Kidney (tissue), 13 donors: ENCODE measurements at regions not wholly inside any gene's neighbourhood (a gene's known extent, or its start where the extent isn't known, plus 50 kb on each side); places are given as distances from the start of the nearest gene placed in this dataset.

Experiments used
- DNase-seq, 5 donors: peaks; one replicate each; pipeline ENCODE4 v3.0.0-alpha.2; 2013 to 2020
- FAIRE-seq: peaks from 2 replicates; lab custom pipeline; 2012; peaks lifted over from hg19 to GRCh38; lab: Jason Lieb, UNC
- H3K27ac ChIP-seq, 2 donors: one replicate each; pipeline ENCODE4 v1.7.0; 2013; ENCODE audit warnings: low read depth in 2 of 2, low read length in 2 of 2, inconsistent platforms in 1 of 2
- H3K27me3 ChIP-seq: one replicate; pipeline ENCODE4 v1.7.1; 2013; ENCODE audit warnings: low read length, inconsistent platforms; ENCODE audit not compliant: control insufficient read depth, insufficient read depth
- H3K36me3 ChIP-seq, 3 donors: one replicate each; pipeline versions ENCODE4 v1.7.0 to v1.7.1; 2013; ENCODE audit warnings: low read length in 3 of 3, control low read depth in 1 of 3, inconsistent platforms in 1 of 3; ENCODE audit not compliant: insufficient read depth in 3 of 3, control insufficient read depth in 2 of 3
- H3K4me1 ChIP-seq, 3 donors: one replicate each; pipeline versions ENCODE4 v1.7.0 to v1.7.1; 2013; ENCODE audit warnings: low read length in 3 of 3, inconsistent platforms in 1 of 3, low read depth in 1 of 3; ENCODE audit not compliant: control insufficient read depth in 2 of 3, insufficient read depth in 2 of 3
- H3K4me3 ChIP-seq, 3 donors: one replicate each; pipeline versions ENCODE4 v1.7.0 to v1.8.1; 2013; ENCODE audit warnings: low read length in 3 of 3, control low read depth in 1 of 3, inconsistent platforms in 1 of 3
- H3K9ac ChIP-seq, 3 donors: one replicate each; pipeline versions ENCODE4 v1.7.0 to v1.7.1; 2013; ENCODE audit warnings: low read length in 3 of 3, control low read depth in 1 of 3, inconsistent platforms in 1 of 3
- H3K9me3 ChIP-seq, 3 donors: one replicate each; pipeline versions ENCODE4 v1.7.0 to v1.7.1; 2013; ENCODE audit warnings: low read length in 3 of 3, control low read depth in 1 of 3, inconsistent platforms in 1 of 3; ENCODE audit not compliant: control insufficient read depth in 2 of 3, insufficient read depth in 1 of 3
- intact Hi-C: fragments of 100-400 bp; cut with DNase I; formaldehyde crosslinking; loops from one replicate; pipeline ENCODE4 v1.11.1; 2022
- TF ChIP-seq, protein P1 (sequence below): IDR thresholded peaks from 3 replicates; pipeline ENCODE4 v1.5.1; 2012; ENCODE audit warnings: mild to moderate bottlenecking, moderate library complexity, borderline replicate concordance; ENCODE audit not compliant: insufficient read depth; ENCODE audit errors: extremely low read depth
- donor health status: control.
- donor health status: control.
- donor health status: control.
- donor health status: control.
- donor health status: control.
- donor health status: DM: yes; HTN: yes; CAD: no.
- donor health status: Normal renal cell carcinoma (clear cell type).

DNA sequence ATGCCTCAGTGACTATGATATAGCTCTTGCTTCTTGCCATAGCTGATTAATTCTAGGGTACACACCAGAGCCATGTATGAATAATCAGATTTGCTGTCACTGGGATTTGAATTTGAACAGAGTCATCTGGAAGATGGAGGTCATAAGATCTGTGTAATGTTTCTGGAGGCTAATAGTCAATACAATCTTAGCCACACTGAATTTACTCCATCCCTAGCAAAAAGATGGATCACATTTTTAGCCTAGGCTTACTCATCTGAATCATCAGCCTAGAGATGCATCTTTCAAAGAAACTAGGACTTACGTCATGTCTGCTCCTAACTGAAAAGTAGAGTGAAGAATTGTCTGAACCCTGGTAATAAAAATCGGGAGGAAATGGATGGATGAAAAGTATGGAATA is 142.3 kb upstream of the ZNF804B start:
- FAIRE-seq: no peak
- no peaks in the 10 kb centered on the region for H3K4me1 ChIP-seq

GRCh38 chr7:88615336-88615735 is 144.2 kb upstream of the ZNF804B start:
- Histone ChIP-seq H3K27ac (no peak overlapping the region), H3K9ac (no peak overlapping the region), H3K27me3 (no peaks in the 10 kb centered on the region), H3K9me3 (no peaks in the 10 kb centered on the region), H3K4me1 (no peaks in the 10 kb centered on the region), H3K4me3 (no peak overlapping the region), H3K36me3 (no peaks in the 10 kb centered on the region)
- TF ChIP-seq, protein P1, sequence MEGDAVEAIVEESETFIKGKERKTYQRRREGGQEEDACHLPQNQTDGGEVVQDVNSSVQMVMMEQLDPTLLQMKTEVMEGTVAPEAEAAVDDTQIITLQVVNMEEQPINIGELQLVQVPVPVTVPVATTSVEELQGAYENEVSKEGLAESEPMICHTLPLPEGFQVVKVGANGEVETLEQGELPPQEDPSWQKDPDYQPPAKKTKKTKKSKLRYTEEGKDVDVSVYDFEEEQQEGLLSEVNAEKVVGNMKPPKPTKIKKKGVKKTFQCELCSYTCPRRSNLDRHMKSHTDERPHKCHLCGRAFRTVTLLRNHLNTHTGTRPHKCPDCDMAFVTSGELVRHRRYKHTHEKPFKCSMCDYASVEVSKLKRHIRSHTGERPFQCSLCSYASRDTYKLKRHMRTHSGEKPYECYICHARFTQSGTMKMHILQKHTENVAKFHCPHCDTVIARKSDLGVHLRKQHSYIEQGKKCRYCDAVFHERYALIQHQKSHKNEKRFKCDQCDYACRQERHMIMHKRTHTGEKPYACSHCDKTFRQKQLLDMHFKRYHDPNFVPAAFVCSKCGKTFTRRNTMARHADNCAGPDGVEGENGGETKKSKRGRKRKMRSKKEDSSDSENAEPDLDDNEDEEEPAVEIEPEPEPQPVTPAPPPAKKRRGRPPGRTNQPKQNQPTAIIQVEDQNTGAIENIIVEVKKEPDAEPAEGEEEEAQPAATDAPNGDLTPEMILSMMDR: no peak
- DNase-seq (no peak), FAIRE-seq (no peak)
- intact Hi-C loops: no loop called here

More for the DNA sequence above, 142.3 kb upstream of the ZNF804B start:
- H3K27ac ChIP-seq: no peak overlapping the region
- H3K4me3 ChIP-seq: no peak overlapping the region
- TF ChIP-seq, protein P1: no peak
- intact Hi-C loops: no loop called here
- no peaks in the 10 kb centered on the region for H3K27me3 ChIP-seq
- no peak for DNase-seq
- H3K9ac ChIP-seq: no peak overlapping the region
- no peaks in the 10 kb centered on the region for H3K36me3 ChIP-seq
- H3K9me3 ChIP-seq: no peaks in the 10 kb centered on the region

DNA sequence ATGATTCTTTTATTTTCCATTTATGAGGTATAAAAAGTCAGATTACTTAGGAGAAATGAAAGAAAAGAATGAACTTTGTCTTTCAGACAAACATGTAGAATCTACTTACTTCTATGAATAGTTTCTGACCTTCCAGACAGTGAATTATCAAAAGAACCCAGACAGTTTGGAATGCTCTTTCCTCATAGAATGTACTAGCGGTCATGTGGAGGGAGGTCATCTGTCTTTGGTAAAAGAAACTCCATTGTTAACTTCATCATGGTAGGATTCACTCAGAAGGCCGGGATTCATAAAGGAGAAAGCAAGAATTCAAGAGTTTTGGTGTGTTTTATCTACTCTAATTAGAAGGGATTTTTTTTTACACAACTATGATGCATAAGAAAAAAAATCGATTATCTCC is 144.8 kb upstream of the ZNF804B start:
- TF ChIP-seq, protein P1: no peak
- Histone ChIP-seq H3K4me1 (no peaks in the 10 kb centered on the region), H3K36me3 (no peaks in the 10 kb centered on the region), H3K4me3 (no peak overlapping the region), H3K27me3 (no peaks in the 10 kb centered on the region), H3K9ac (no peak overlapping the region), H3K9me3 (no peaks in the 10 kb centered on the region), H3K27ac (no peak overlapping the region)
- intact Hi-C loops: no loop called here
- FAIRE-seq (no peak), DNase-seq (no peak)

GRCh38 chr7:88610942-88611341 is 148.6 kb upstream of the ZNF804B start:
- FAIRE-seq: no peak

More at GRCh38 chr7:88610942-88611341, 148.6 kb upstream of the ZNF804B start:
- Histone ChIP-seq H3K27ac (no peak overlapping the region), H3K36me3 (no peaks in the 10 kb centered on the region), H3K4me3 (no peak overlapping the region), H3K4me1 (no peaks in the 10 kb centered on the region), H3K9ac (no peak overlapping the region), H3K27me3 (no peaks in the 10 kb centered on the region), H3K9me3 (no peaks in the 10 kb centered on the region)
- intact Hi-C loops: no loop called here
- DNase-seq: no peak
- TF ChIP-seq, protein P1: no peak
